RWPE2 (cell line): ENCODE measurements at regions not wholly inside any gene's neighbourhood (a gene's known extent, or its start where the extent isn't known, plus 50 kb on each side); places are given as distances from the start of the nearest gene placed in this dataset.

Experiments
- ATAC-seq: fragments of 200-7000 bp; cut with Tn5 transposase; 3 replicates; pipeline ENCODE4 v1.9.1; 2021; ENCODE audit warnings: low read depth
- DNase-seq: peaks from one replicate; pipeline ENCODE4 v3.0.0-alpha.2; 2020; ENCODE audit warnings: low spot score
- H3K27ac ChIP-seq: fragments of 450-650 bp; 2 replicates; pipeline ENCODE4 v1.5.1; 2017; ENCODE audit warnings: mild to moderate bottlenecking; ENCODE audit not compliant: poor library complexity, severe bottlenecking
- H3K27me3 ChIP-seq: fragments of 250-450 bp; sonication (Bioruptor Pico); 2 replicates; pipeline ENCODE4 v1.5.1; 2021; ENCODE audit warnings: mild to moderate bottlenecking, moderate library complexity; ENCODE audit not compliant: insufficient read depth, poor library complexity, severe bottlenecking
- H3K36me3 ChIP-seq: fragments of 250-450 bp; sonication (Bioruptor Pico); 2 replicates; pipeline ENCODE4 v1.5.1; 2020; ENCODE audit warnings: low read depth, mild to moderate bottlenecking, moderate library complexity
- H3K4me1 ChIP-seq: fragments of 250-450 bp; sonication (Bioruptor Pico); 2 replicates; pipeline ENCODE4 v1.5.1; 2021; ENCODE audit warnings: mild to moderate bottlenecking, moderate library complexity; ENCODE audit not compliant: insufficient read depth, poor library complexity, severe bottlenecking
- H3K4me3 ChIP-seq: fragments of 250-450 bp; sonication (Bioruptor Pico); 2 replicates; pipeline ENCODE4 v1.5.1; 2021; ENCODE audit warnings: mild to moderate bottlenecking, moderate library complexity; ENCODE audit not compliant: severe bottlenecking
- H3K9me3 ChIP-seq: fragments of 250-450 bp; sonication (Bioruptor Pico); 2 replicates; pipeline ENCODE4 v1.5.1; 2021; ENCODE audit warnings: mild to moderate bottlenecking, moderate library complexity; ENCODE audit not compliant: severe bottlenecking
- TF ChIP-seq, protein P1 (sequence below): fragments of 450-650 bp; IDR thresholded peaks from one replicate; pipeline ENCODE4 v1.5.1; 2017; ENCODE audit warnings: mild to moderate bottlenecking, moderate library complexity; ENCODE audit not compliant: poor library complexity, severe bottlenecking

DNA sequence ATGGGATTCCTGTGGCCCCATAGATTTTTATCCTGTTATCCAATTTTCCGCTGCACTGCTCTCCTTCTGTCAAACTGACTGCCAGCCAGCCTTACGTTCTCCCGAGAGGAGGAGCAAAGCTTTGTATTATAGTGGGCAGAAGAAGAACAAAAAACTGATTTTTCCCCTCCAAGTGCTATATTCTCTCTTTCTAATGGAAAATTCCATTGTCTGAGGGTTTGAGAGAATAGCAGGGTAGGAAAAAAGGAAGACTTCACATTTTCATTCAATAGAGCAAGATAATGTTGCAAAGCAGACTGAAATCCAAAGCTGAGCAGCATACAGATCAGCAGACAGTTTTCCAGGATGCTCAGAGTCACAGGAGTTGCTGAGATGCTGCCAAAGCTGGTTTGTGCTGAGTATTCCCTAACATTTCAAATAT is 238.0 kb downstream of the UBE2E3 start:
- TF ChIP-seq, protein P1, sequence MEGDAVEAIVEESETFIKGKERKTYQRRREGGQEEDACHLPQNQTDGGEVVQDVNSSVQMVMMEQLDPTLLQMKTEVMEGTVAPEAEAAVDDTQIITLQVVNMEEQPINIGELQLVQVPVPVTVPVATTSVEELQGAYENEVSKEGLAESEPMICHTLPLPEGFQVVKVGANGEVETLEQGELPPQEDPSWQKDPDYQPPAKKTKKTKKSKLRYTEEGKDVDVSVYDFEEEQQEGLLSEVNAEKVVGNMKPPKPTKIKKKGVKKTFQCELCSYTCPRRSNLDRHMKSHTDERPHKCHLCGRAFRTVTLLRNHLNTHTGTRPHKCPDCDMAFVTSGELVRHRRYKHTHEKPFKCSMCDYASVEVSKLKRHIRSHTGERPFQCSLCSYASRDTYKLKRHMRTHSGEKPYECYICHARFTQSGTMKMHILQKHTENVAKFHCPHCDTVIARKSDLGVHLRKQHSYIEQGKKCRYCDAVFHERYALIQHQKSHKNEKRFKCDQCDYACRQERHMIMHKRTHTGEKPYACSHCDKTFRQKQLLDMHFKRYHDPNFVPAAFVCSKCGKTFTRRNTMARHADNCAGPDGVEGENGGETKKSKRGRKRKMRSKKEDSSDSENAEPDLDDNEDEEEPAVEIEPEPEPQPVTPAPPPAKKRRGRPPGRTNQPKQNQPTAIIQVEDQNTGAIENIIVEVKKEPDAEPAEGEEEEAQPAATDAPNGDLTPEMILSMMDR = no peak
- Histone ChIP-seq H3K27ac (no peak overlapping the region), H3K9me3 (no peaks in the 10 kb centered on the region), H3K27me3 (no peaks in the 10 kb centered on the region), H3K4me3 (no peak overlapping the region), H3K4me1 (no peaks in the 10 kb centered on the region), H3K36me3 (no peaks in the 10 kb centered on the region)
- DNase-seq = no peak
- ATAC-seq = no peak

DNA sequence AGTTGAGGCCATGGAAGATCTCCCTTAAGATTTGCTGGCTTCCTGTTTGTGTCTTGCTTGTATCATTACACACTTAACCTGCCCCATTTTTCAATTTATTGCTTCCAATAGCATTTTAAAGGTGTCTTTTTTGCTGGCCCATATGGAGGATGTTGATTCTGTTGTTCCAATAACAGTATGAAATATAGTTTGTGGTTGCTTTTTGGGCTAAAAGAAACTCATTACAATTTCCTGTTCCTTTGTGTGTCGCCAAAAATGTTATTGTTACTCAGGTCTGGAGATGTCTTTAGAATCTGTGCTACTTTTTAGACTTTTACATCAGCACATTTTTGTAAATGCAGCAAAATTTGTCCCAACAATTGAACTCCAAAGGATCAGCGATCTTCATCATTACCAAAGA is 234.0 kb upstream of the ITGA4 start:
- Histone ChIP-seq H3K36me3 (no peaks in the 10 kb centered on the region), H3K4me1 (no peaks in the 10 kb centered on the region), H3K27ac (no peak overlapping the region), H3K4me3 (no peak overlapping the region), H3K9me3 (no peaks in the 10 kb centered on the region), H3K27me3 (no peaks in the 10 kb centered on the region)
- TF ChIP-seq, protein P1 = no peak
- ATAC-seq (no peak), DNase-seq (no peak)

DNA sequence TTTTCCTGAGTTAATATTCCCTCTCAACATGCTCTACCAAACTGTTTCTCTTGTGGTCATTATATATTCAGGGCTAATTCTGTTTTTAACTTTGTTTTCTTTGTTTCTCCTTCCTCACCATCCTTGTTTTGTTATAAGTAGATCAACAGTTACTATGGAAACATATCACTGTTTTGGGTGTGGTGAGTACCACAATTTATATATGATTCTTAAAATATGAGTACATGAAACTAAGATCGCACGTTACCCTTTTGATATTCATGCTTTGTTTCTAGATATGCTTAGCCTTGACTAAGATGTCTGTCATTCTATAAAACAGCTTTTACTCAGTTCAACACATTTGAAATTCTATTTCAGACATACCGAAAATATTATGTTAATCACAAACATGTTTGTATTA is 232.3 kb upstream of the ITGA4 start:
- no peak for DNase-seq
- TF ChIP-seq, protein P1 = no peak
- no peak for ATAC-seq
- no peaks in the 10 kb centered on the region for H3K4me1 ChIP-seq
- no peaks in the 10 kb centered on the region for H3K27me3 ChIP-seq
- no peaks in the 10 kb centered on the region for H3K36me3 ChIP-seq
- H3K27ac ChIP-seq = no peak overlapping the region
- no peak overlapping the region for H3K4me3 ChIP-seq
- H3K9me3 ChIP-seq = no peaks in the 10 kb centered on the region

DNA sequence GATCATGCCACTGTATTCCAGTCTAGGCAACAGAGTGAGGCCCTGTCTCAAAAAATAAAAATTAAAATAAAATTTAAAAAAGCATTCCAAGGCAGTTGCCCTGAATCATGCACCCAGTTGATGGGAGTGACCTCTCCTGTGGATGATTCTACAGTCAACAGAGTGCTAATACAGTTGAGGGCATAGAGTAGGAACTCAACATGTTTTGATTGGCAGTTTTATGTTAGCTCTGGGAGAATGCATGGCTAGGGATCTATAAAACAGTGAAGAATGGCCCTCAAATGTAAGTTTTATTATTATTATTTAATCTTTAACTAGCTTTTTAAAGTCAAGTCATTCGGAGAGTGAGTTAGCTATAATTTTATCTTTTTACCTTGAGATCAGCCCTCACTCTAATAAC is 228.5 kb upstream of the ITGA4 start:
- Histone ChIP-seq H3K4me1 (no peaks in the 10 kb centered on the region), H3K4me3 (no peak overlapping the region), H3K36me3 (no peaks in the 10 kb centered on the region), H3K27me3 (no peaks in the 10 kb centered on the region), H3K9me3 (no peaks in the 10 kb centered on the region), H3K27ac (no peak overlapping the region)
- TF ChIP-seq, protein P1 = no peak
- DNase-seq (no peak), ATAC-seq (no peak)

DNA sequence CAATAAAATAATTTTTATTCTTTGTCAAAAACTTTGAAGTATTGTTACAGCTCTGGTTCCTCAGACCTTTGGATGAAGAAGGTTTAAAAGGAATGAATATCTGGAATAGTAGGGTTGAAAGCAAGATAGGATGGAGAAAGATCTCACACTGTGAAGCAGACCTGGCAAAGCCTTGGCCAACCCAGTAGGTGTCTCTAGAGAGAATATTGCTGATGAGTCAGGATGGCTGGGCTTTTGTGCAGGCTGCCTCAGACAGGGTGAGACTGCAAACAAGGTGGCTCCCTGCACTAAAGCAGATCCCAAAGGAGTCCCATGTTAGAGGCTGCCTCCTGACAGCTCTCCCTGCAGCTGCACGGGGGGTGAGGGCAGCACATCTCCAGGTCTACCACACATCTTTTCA is 226.0 kb upstream of the ITGA4 start:
- TF ChIP-seq, protein P1 = no peak
- ATAC-seq (peak; percentile 36; the same call in 1 of the 3 replicates), DNase-seq (no peak)
- Histone ChIP-seq H3K4me3 (no peak overlapping the region), H3K4me1 (no peaks in the 10 kb centered on the region), H3K36me3 (no peaks in the 10 kb centered on the region), H3K27ac (no peak overlapping the region), H3K27me3 (no peaks in the 10 kb centered on the region), H3K9me3 (no peaks in the 10 kb centered on the region)
